CD14-positive monocyte (primary cell): ENCODE measurements at regions not wholly inside any gene's neighbourhood (a gene's known extent, or its start where the extent isn't known, plus 50 kb on each side); places are given as distances from the start of the nearest gene placed in this dataset.

Experiments
- DNase-seq, 3 donors: peaks; one replicate each; pipeline ENCODE4 v3.0.0-alpha.2; 2011 to 2022
- H2AFZ ChIP-seq: 2 replicates; pipeline ENCODE4 v1.6.0; 2012; ENCODE audit warnings: mild to moderate bottlenecking, low read depth, low read length, inconsistent platforms; ENCODE audit not compliant: insufficient read depth, poor library complexity, severe bottlenecking
- H3K27ac ChIP-seq, 2 donors: 1 replicate in 1 of 2; 2 replicates in 1 of 2; pipeline ENCODE4 v1.5.1; 2012 to 2013; ENCODE audit warnings: low read length in 2 of 2, control low read depth in 1 of 2, inconsistent platforms in 1 of 2, low read depth in 1 of 2, mild to moderate bottlenecking in 1 of 2
- H3K27me3 ChIP-seq, 2 donors: one replicate each; pipeline versions ENCODE4 v1.6.0 to v1.6.1; 2011 to 2013; ENCODE audit warnings: low read length in 2 of 2; ENCODE audit not compliant: control insufficient read depth in 2 of 2, insufficient read depth in 2 of 2
- H3K36me3 ChIP-seq, 2 donors: replicated peaks in 1 of 2; 1 replicate in 1 of 2; 2 replicates in 1 of 2; pipeline versions ENCODE4 v1.5.1 to v1.6.1; 2012 to 2013; ENCODE audit warnings: low read length in 2 of 2, control low read depth in 1 of 2, inconsistent platforms in 1 of 2, mild to moderate bottlenecking in 1 of 2; ENCODE audit not compliant: insufficient read depth in 2 of 2, control insufficient read depth in 1 of 2
- H3K4me1 ChIP-seq, 2 donors: 1 replicate in 1 of 2; 2 replicates in 1 of 2; pipeline versions ENCODE4 v1.5.1 to v1.6.1; 2012 to 2013; ENCODE audit warnings: low read length in 2 of 2, control low read depth in 1 of 2, inconsistent platforms in 1 of 2, mild to moderate bottlenecking in 1 of 2, moderate library complexity in 1 of 2; ENCODE audit not compliant: insufficient read depth in 2 of 2, control insufficient read depth in 1 of 2
- H3K4me2 ChIP-seq: replicated peaks from 2 replicates; pipeline ENCODE3; 2012; ENCODE audit warnings: low read length, moderate library complexity, mild to moderate bottlenecking; ENCODE audit not compliant: poor library complexity, severe bottlenecking; ENCODE audit errors: extremely low read depth
- H3K4me3 ChIP-seq, 3 experiments: fragments of 200-600 bp in 1 of 3; sonication (generic) in 1 of 3; replicated peaks in 1 of 3; 1 replicate in 2 of 3; 2 replicates in 1 of 3; pipeline ENCODE4 v1.5.1; 2011 to 2013; ENCODE audit warnings: low read length in 3 of 3, mild to moderate bottlenecking in 3 of 3, control low read depth in 2 of 3, low read depth in 2 of 3, inconsistent platforms in 1 of 3, moderate library complexity in 1 of 3
- H3K79me2 ChIP-seq: 2 replicates; pipeline ENCODE4 v1.6.0; 2012; ENCODE audit warnings: mild to moderate bottlenecking, control low read depth, inconsistent platforms, low read length, moderate library complexity; ENCODE audit not compliant: insufficient read depth
- H3K9ac ChIP-seq: 2 replicates; pipeline ENCODE4 v1.6.0; 2017; ENCODE audit warnings: low read length, mild to moderate bottlenecking; ENCODE audit not compliant: insufficient read depth, poor library complexity, severe bottlenecking
- H3K9me3 ChIP-seq, 2 donors: replicated peaks in 1 of 2; 1 replicate in 1 of 2; 2 replicates in 1 of 2; pipeline versions ENCODE4 v1.5.1 to v1.6.1; 2012 to 2013; ENCODE audit warnings: low read length in 2 of 2, control low read depth in 1 of 2; ENCODE audit not compliant: control insufficient read depth in 1 of 2, insufficient read depth in 1 of 2
- H4K20me1 ChIP-seq: 2 replicates; pipeline ENCODE4 v1.6.0; 2012; ENCODE audit warnings: mild to moderate bottlenecking, low read length, control low read depth, moderate library complexity; ENCODE audit not compliant: insufficient read depth
- H3K27ac Mint-ChIP-seq, 7 donors: one replicate each; pipeline ENCODE4 v1.8.0; 2020; ENCODE audit warnings: mild to moderate bottlenecking in 7 of 7, mixed read lengths in 7 of 7, moderate library complexity in 6 of 7, inconsistent platforms in 2 of 7
- H3K27me3 Mint-ChIP-seq, 3 donors: one replicate each; pipeline ENCODE4 v1.8.0; 2021 to 2022; ENCODE audit warnings: low read depth in 3 of 3, mild to moderate bottlenecking in 3 of 3, mixed read lengths in 3 of 3, moderate library complexity in 3 of 3, inconsistent platforms in 1 of 3
- H3K36me3 Mint-ChIP-seq, 2 donors: one replicate each; pipeline ENCODE4 v1.8.0; 2020; ENCODE audit warnings: mixed read lengths in 2 of 2, inconsistent platforms in 1 of 2, mild to moderate bottlenecking in 1 of 2
- H3K4me1 Mint-ChIP-seq: one replicate; pipeline ENCODE4 v1.8.0; 2020; ENCODE audit warnings: mild to moderate bottlenecking, mixed read lengths
- H3K4me3 Mint-ChIP-seq, 2 donors: one replicate each; pipeline ENCODE4 v1.8.0; 2020; ENCODE audit warnings: mild to moderate bottlenecking in 2 of 2, mixed read lengths in 2 of 2, moderate library complexity in 1 of 2
- H3K9me3 Mint-ChIP-seq, 7 donors: one replicate each; pipeline ENCODE4 v1.8.0; 2020 to 2022; ENCODE audit warnings: mixed read lengths in 7 of 7, mild to moderate bottlenecking in 6 of 7, moderate library complexity in 6 of 7, inconsistent platforms in 2 of 7
- WGBS: methylation state at CpG from one replicate; pipeline ENCODE4 v1.1.5; 2013; ENCODE audit warnings: missing lambda C conversion rate; ENCODE audit not compliant: insufficient coverage; 5-methylcytosine and 5-hydroxymethylcytosine counted together
- intact Hi-C, 2 donors: fragments of 100-400 bp; cut with micrococcal nuclease; formaldehyde crosslinking; loops; one replicate each; pipeline versions ENCODE4 v1.15.0 to v1.15.1; 2023
- TF ChIP-seq, protein P1 (sequence below): fragments of 200-600 bp; IDR thresholded peaks from one replicate; pipeline ENCODE4 v1.8.0; 2022; ENCODE audit warnings: antibody characterized with exemption, mild to moderate bottlenecking

DNA sequence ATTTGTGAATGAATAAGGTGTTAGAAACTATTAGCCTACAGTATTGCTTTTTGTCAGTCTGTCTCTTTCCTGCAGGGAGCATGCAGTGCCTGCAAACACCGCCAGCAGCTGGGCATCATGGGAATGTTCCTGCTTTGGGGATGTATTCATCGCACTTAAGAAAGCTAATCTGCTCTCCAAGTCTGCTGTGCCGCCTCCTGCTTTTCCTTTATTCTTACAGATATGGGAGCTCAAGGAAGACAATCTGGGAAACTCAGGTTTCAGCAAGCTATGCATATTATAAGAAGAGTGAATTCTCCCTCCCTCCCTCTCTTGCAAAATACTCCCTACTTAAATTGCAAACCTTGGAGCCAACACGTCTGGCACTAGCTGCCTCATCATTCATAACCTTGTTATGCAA is 479.2 kb upstream of the ACVR2A start:
- Histone ChIP-seq H3K4me1 (no peaks in the 10 kb centered on the region), H3K4me2 (no peak overlapping the region), H3K79me2 (no peaks in the 10 kb centered on the region), H2AFZ (no peak overlapping the region), H3K36me3 (no peaks in the 10 kb centered on the region), H3K4me3 (no peak overlapping the region), H3K9me3 (peaks cover 0 to 2% of the 10 kb centered on the region in 2 donors), H3K27me3 (no peaks in the 10 kb centered on the region), H4K20me1 (no peaks in the 10 kb centered on the region), H3K9ac (no peak overlapping the region), H3K27ac (no peak overlapping the region)
- H3K27me3 Mint-ChIP-seq: peaks cover 0 to 1% (median 0%) of the 10 kb centered on the region in 3 donors
- intact Hi-C loops: no loop called here
- TF ChIP-seq, protein P1, sequence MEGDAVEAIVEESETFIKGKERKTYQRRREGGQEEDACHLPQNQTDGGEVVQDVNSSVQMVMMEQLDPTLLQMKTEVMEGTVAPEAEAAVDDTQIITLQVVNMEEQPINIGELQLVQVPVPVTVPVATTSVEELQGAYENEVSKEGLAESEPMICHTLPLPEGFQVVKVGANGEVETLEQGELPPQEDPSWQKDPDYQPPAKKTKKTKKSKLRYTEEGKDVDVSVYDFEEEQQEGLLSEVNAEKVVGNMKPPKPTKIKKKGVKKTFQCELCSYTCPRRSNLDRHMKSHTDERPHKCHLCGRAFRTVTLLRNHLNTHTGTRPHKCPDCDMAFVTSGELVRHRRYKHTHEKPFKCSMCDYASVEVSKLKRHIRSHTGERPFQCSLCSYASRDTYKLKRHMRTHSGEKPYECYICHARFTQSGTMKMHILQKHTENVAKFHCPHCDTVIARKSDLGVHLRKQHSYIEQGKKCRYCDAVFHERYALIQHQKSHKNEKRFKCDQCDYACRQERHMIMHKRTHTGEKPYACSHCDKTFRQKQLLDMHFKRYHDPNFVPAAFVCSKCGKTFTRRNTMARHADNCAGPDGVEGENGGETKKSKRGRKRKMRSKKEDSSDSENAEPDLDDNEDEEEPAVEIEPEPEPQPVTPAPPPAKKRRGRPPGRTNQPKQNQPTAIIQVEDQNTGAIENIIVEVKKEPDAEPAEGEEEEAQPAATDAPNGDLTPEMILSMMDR: no peak
- DNase-seq: no peak
- H3K4me1 Mint-ChIP-seq: no peaks in the 10 kb centered on the region
- WGBS: 100% methylated on average over 1 of the region's 4 CpGs
- no peak overlapping the region for H3K27ac Mint-ChIP-seq
- H3K36me3 Mint-ChIP-seq: no peaks in the 10 kb centered on the region
- no peak overlapping the region for H3K4me3 Mint-ChIP-seq
- H3K9me3 Mint-ChIP-seq: peaks cover 0 to 7% (median 3%) of the 10 kb centered on the region in 7 donors

GRCh38 chr2:147364597-147364996 is 480.2 kb upstream of the ACVR2A start:
- no peaks in the 10 kb centered on the region for H3K27me3 ChIP-seq
- H3K36me3 Mint-ChIP-seq: no peaks in the 10 kb centered on the region
- H3K27ac ChIP-seq: no peak overlapping the region
- no peak overlapping the region for H2AFZ ChIP-seq
- peaks cover 0 to 1% (median 0%) of the 10 kb centered on the region in 3 donors for H3K27me3 Mint-ChIP-seq
- WGBS: no CpG with 5 or more reads among the region's 3 CpGs
- no peaks in the 10 kb centered on the region for H3K36me3 ChIP-seq
- H3K4me1 Mint-ChIP-seq: no peaks in the 10 kb centered on the region
- H3K79me2 ChIP-seq: no peaks in the 10 kb centered on the region
- no peaks in the 10 kb centered on the region for H3K4me1 ChIP-seq
- no peak overlapping the region for H3K27ac Mint-ChIP-seq
- no peak overlapping the region for H3K4me3 ChIP-seq
- no peak for DNase-seq
- TF ChIP-seq, protein P1: no peak
- H3K4me3 Mint-ChIP-seq: no peak overlapping the region
- no peak overlapping the region for H3K9ac ChIP-seq
- peaks cover 0 to 5% (median 3%) of the 10 kb centered on the region in 7 donors for H3K9me3 Mint-ChIP-seq
- H3K4me2 ChIP-seq: no peak overlapping the region
- intact Hi-C loops: no loop called here
- H3K9me3 ChIP-seq: peaks cover 0 to 2% of the 10 kb centered on the region in 2 donors
- H4K20me1 ChIP-seq: no peaks in the 10 kb centered on the region
